ENCODE measurements at regions not wholly inside any gene's neighbourhood (a gene's known extent, or its start where the extent isn't known, plus 50 kb on each side); places are given as distances from the start of the nearest gene placed in this dataset.

GRCh38 chr18:25743646-25744151, 346.7 kb downstream of the SS18 start:
- TF ChIP-seq CTCF (conservative IDR thresholded peaks at IDR 0.05) (no peak), EZH2 (IDR thresholded peaks at IDR 0.05; ENCODE audit: low read depth) (no peak)

Measured in PC-9 (cell line).